ACC112 (cell line): ENCODE measurements at regions not wholly inside any gene's neighbourhood (a gene's known extent, or its start where the extent isn't known, plus 50 kb on each side); places are given as distances from the start of the nearest gene placed in this dataset.

Experiments used
- H2AFZ ChIP-seq: fragments of 200-600 bp; sonication (generic); one replicate; pipeline ENCODE4 v1.6.0; 2017; ENCODE audit warnings: antibody characterized with exemption, low read length; ENCODE audit not compliant: unreplicated experiment
- H3K27ac ChIP-seq: fragments of 200-600 bp; sonication (generic); 2 replicates; pipeline ENCODE4 v1.5.1; 2014; ENCODE audit warnings: low read depth, mild to moderate bottlenecking, antibody characterized with exemption, low read length, moderate library complexity
- H3K27me3 ChIP-seq: fragments of 200-600 bp; sonication (generic); 2 replicates; pipeline ENCODE4 v1.6.1; 2014; ENCODE audit warnings: mild to moderate bottlenecking, antibody characterized with exemption, low read length, moderate library complexity, mixed read lengths; ENCODE audit not compliant: insufficient read depth
- H3K36me3 ChIP-seq: fragments of 200-600 bp; sonication (generic); 2 replicates; pipeline ENCODE4 v1.6.1; 2016; ENCODE audit warnings: mild to moderate bottlenecking, antibody characterized with exemption, low read length, moderate library complexity, mixed read lengths; ENCODE audit not compliant: insufficient read depth
- H3K4me1 ChIP-seq: fragments of 200-600 bp; sonication (generic); one replicate; pipeline ENCODE4 v1.6.1; 2016; ENCODE audit warnings: low read length, mixed read lengths; ENCODE audit not compliant: insufficient read depth, unreplicated experiment, control insufficient read depth
- H3K4me3 ChIP-seq: fragments of 200-600 bp; sonication (generic); 2 replicates; pipeline ENCODE4 v1.5.1; 2014; ENCODE audit warnings: mild to moderate bottlenecking, low read depth, low read length
- H3K79me2 ChIP-seq: fragments of 200-600 bp; sonication (generic); one replicate; pipeline ENCODE4 v1.6.0; 2016; ENCODE audit warnings: low read length; ENCODE audit not compliant: control insufficient read depth, unreplicated experiment, insufficient read depth

- Histone ChIP-seq H3K36me3 (no peaks in the 10 kb centered on the region), H3K4me3 (no peak overlapping the region), H3K27ac (no peak overlapping the region), H3K79me2 (no peaks in the 10 kb centered on the region), H3K27me3 (no peaks in the 10 kb centered on the region), H3K4me1 (no peaks in the 10 kb centered on the region), H2AFZ (no peak overlapping the region)
Measured at GRCh38 chr4:35228313-35228712, 1016.0 kb downstream of the ARAP2 start.

- no peak overlapping the region for H3K4me3 ChIP-seq
Measured at GRCh38 chr4:35229021-35229420, 1015.3 kb downstream of the ARAP2 start.

GRCh38 chr4:35237924-35238323 is 1006.4 kb downstream of the ARAP2 start:
- Histone ChIP-seq H3K79me2 (no peaks in the 10 kb centered on the region), H3K36me3 (no peaks in the 10 kb centered on the region), H3K27me3 (no peaks in the 10 kb centered on the region), H3K4me1 (no peaks in the 10 kb centered on the region), H3K27ac (no peak overlapping the region), H3K4me3 (no peak overlapping the region), H2AFZ (no peak overlapping the region)

More at GRCh38 chr4:35229021-35229420, 1015.3 kb downstream of the ARAP2 start:
- Histone ChIP-seq H3K79me2 (no peaks in the 10 kb centered on the region), H3K27ac (no peak overlapping the region), H3K27me3 (no peaks in the 10 kb centered on the region), H3K4me1 (no peaks in the 10 kb centered on the region), H2AFZ (no peak overlapping the region), H3K36me3 (no peaks in the 10 kb centered on the region)

GRCh38 chr4:35238793-35239192 is 1005.5 kb downstream of the ARAP2 start:
- Histone ChIP-seq H3K27me3 (no peaks in the 10 kb centered on the region), H3K4me1 (no peaks in the 10 kb centered on the region), H3K36me3 (no peaks in the 10 kb centered on the region), H3K27ac (no peak overlapping the region), H2AFZ (no peak overlapping the region), H3K79me2 (no peaks in the 10 kb centered on the region), H3K4me3 (no peak overlapping the region)

GRCh38 chr4:35246493-35246892 is 997.8 kb downstream of the ARAP2 start:
- no peaks in the 10 kb centered on the region for H3K36me3 ChIP-seq
- no peaks in the 10 kb centered on the region for H3K79me2 ChIP-seq
- H3K4me1 ChIP-seq, result no peaks in the 10 kb centered on the region
- no peak overlapping the region for H2AFZ ChIP-seq
- H3K27ac ChIP-seq, result no peak overlapping the region
- H3K27me3 ChIP-seq, result no peaks in the 10 kb centered on the region
- no peak overlapping the region for H3K4me3 ChIP-seq

- no peaks in the 10 kb centered on the region for H3K4me1 ChIP-seq
- no peaks in the 10 kb centered on the region for H3K27me3 ChIP-seq
- no peaks in the 10 kb centered on the region for H3K79me2 ChIP-seq
- no peaks in the 10 kb centered on the region for H3K36me3 ChIP-seq
- H3K27ac ChIP-seq, result no peak overlapping the region
- H3K4me3 ChIP-seq, result no peak overlapping the region
- no peak overlapping the region for H2AFZ ChIP-seq
Measured at GRCh38 chr4:35247047-35247446, 997.3 kb downstream of the ARAP2 start.

GRCh38 chr4:35250331-35250730 is 994.0 kb downstream of the ARAP2 start:
- Histone ChIP-seq H3K36me3 (no peaks in the 10 kb centered on the region), H3K4me1 (no peaks in the 10 kb centered on the region), H3K27ac (no peak overlapping the region), H3K27me3 (no peaks in the 10 kb centered on the region), H2AFZ (no peak overlapping the region), H3K79me2 (no peaks in the 10 kb centered on the region), H3K4me3 (no peak overlapping the region)

GRCh38 chr4:35250761-35251160 is 993.6 kb downstream of the ARAP2 start:
- Histone ChIP-seq H3K27me3 (no peaks in the 10 kb centered on the region), H3K79me2 (no peaks in the 10 kb centered on the region), H3K4me1 (no peaks in the 10 kb centered on the region), H3K36me3 (no peaks in the 10 kb centered on the region), H3K4me3 (no peak overlapping the region), H3K27ac (no peak overlapping the region), H2AFZ (no peak overlapping the region)

- no peak overlapping the region for H2AFZ ChIP-seq
- H3K4me3 ChIP-seq, result no peak overlapping the region
- H3K36me3 ChIP-seq, result no peaks in the 10 kb centered on the region
- H3K4me1 ChIP-seq, result no peaks in the 10 kb centered on the region
- no peaks in the 10 kb centered on the region for H3K79me2 ChIP-seq
- H3K27ac ChIP-seq, result no peak overlapping the region
- no peaks in the 10 kb centered on the region for H3K27me3 ChIP-seq
Measured at GRCh38 chr4:35252071-35252470, 992.2 kb downstream of the ARAP2 start.

- Histone ChIP-seq H3K27ac (no peak overlapping the region), H3K79me2 (no peaks in the 10 kb centered on the region), H3K4me1 (no peaks in the 10 kb centered on the region), H3K4me3 (no peak overlapping the region), H2AFZ (no peak overlapping the region), H3K27me3 (no peaks in the 10 kb centered on the region), H3K36me3 (no peaks in the 10 kb centered on the region)
Measured at GRCh38 chr4:35252866-35253265, 991.4 kb downstream of the ARAP2 start.

GRCh38 chr4:35253331-35253730 is 991.0 kb downstream of the ARAP2 start:
- Histone ChIP-seq H2AFZ (no peak overlapping the region), H3K27ac (no peak overlapping the region), H3K36me3 (no peaks in the 10 kb centered on the region), H3K79me2 (no peaks in the 10 kb centered on the region), H3K4me3 (no peak overlapping the region), H3K4me1 (no peaks in the 10 kb centered on the region), H3K27me3 (no peaks in the 10 kb centered on the region)
